Fibroblast of peridontal ligament (primary cell): ENCODE measurements at regions not wholly inside any gene's neighbourhood (a gene's known extent, or its start where the extent isn't known, plus 50 kb on each side); places are given as distances from the start of the nearest gene placed in this dataset.

Source experiments
- DNase-seq: peaks from one replicate; pipeline ENCODE4 v3.0.0-alpha.2; 2010; ENCODE audit errors: extremely low read depth

- no peak for DNase-seq
These were observed 97.9 kb upstream of the PALS2 start for GRCh38 chr7:24475166-24475961.

- DNase-seq: no peak
These were observed 97.0 kb upstream of the PALS2 start for GRCh38 chr7:24476227-24476626.

- peak; percentile 93 for DNase-seq
These were observed 95.7 kb upstream of the PALS2 start for GRCh38 chr7:24477398-24478136.

GRCh38 chr7:24478137-24478655 lies 95.1 kb upstream of the PALS2 start:
- DNase-seq: no peak

GRCh38 chr7:24480501-24480900 lies 92.8 kb upstream of the PALS2 start:
- no peak for DNase-seq

GRCh38 chr7:24483804-24484203 lies 89.4 kb upstream of the PALS2 start:
- no peak for DNase-seq

- no peak for DNase-seq
These were observed 80.7 kb upstream of the PALS2 start for GRCh38 chr7:24492576-24492975.

GRCh38 chr7:24494832-24495231 lies 78.4 kb upstream of the PALS2 start:
- DNase-seq: no peak

- no peak for DNase-seq
These were observed 77.2 kb upstream of the PALS2 start for GRCh38 chr7:24496036-24496435.

- no peak for DNase-seq
These were observed 74.8 kb upstream of the PALS2 start for GRCh38 chr7:24498439-24498838.

- no peak for DNase-seq
These were observed 73.4 kb upstream of the PALS2 start for GRCh38 chr7:24499871-24500270.

- DNase-seq: no peak
These were observed 72.7 kb upstream of the PALS2 start for GRCh38 chr7:24500599-24500998.

GRCh38 chr7:24501009-24501408 lies 72.2 kb upstream of the PALS2 start:
- peak; percentile 3 for DNase-seq

- DNase-seq: no peak
These were observed 71.7 kb upstream of the PALS2 start for GRCh38 chr7:24501443-24502134.

- no peak for DNase-seq
These were observed 71.1 kb upstream of the PALS2 start for GRCh38 chr7:24502135-24502488.

GRCh38 chr7:24503506-24503905 lies 69.7 kb upstream of the PALS2 start:
- DNase-seq: no peak

GRCh38 chr7:24504040-24504439 lies 69.2 kb upstream of the PALS2 start:
- DNase-seq: peak; percentile 29

- DNase-seq: no peak
These were observed 68.4 kb upstream of the PALS2 start for GRCh38 chr7:24504836-24505235.

GRCh38 chr7:24505968-24506367 lies 67.3 kb upstream of the PALS2 start:
- no peak for DNase-seq

GRCh38 chr7:24508316-24508715 lies 64.9 kb upstream of the PALS2 start:
- no peak for DNase-seq

GRCh38 chr7:24510759-24511158 lies 62.5 kb upstream of the PALS2 start:
- DNase-seq: no peak

GRCh38 chr7:24517166-24517565 lies 56.1 kb upstream of the PALS2 start:
- DNase-seq: no peak
